Type B pancreatic cell (in vitro differentiated cells): ENCODE measurements at regions not wholly inside any gene's neighbourhood (a gene's known extent, or its start where the extent isn't known, plus 50 kb on each side); places are given as distances from the start of the nearest gene placed in this dataset.

Experiments
- DNase-seq: peaks from one replicate; pipeline ENCODE4 v3.0.0; 2021; ENCODE audit warnings: mixed read lengths; ENCODE audit not compliant: unreplicated experiment; ENCODE audit errors: extremely low spot score
- H3K27ac Mint-ChIP-seq: 2 replicates; pipeline ENCODE4 v1.8.0; 2021; ENCODE audit warnings: mild to moderate bottlenecking, mixed read lengths
- H3K27me3 Mint-ChIP-seq: 2 replicates; pipeline ENCODE4 v1.8.0; 2021; ENCODE audit warnings: mixed read lengths
- H3K36me3 Mint-ChIP-seq: 2 replicates; pipeline ENCODE4 v1.8.0; 2021; ENCODE audit warnings: mixed read lengths
- H3K4me1 Mint-ChIP-seq: one replicate; pipeline ENCODE4 v1.8.0; 2021; ENCODE audit warnings: mixed read lengths; ENCODE audit not compliant: unreplicated experiment
- H3K4me3 Mint-ChIP-seq: 2 replicates; pipeline ENCODE4 v1.8.0; 2021; ENCODE audit warnings: mild to moderate bottlenecking, mixed read lengths
- H3K9me3 Mint-ChIP-seq: 2 replicates; pipeline ENCODE4 v1.8.0; 2021; ENCODE audit warnings: mixed read lengths
- CTCF ChIP-seq: fragments of 200-600 bp; sonication (generic); conservative IDR thresholded peaks from 2 replicates; pipeline ENCODE4 v1.5.0; 2021; ENCODE audit warnings: antibody characterized with exemption, mild to moderate bottlenecking

- TF ChIP-seq CTCF = no peak
- no peak overlapping the region for H3K4me3 Mint-ChIP-seq
- no peaks in the 10 kb centered on the region for H3K27me3 Mint-ChIP-seq
- H3K4me1 Mint-ChIP-seq = peaks cover 26% of the 10 kb centered on the region
- no peak overlapping the region for H3K27ac Mint-ChIP-seq
- no peaks in the 10 kb centered on the region for H3K36me3 Mint-ChIP-seq
- H3K9me3 Mint-ChIP-seq = no peaks in the 10 kb centered on the region
- no peak for DNase-seq
Observed at GRCh38 chr13:79867254-79867653, 386.3 kb downstream of the NDFIP2 start.

GRCh38 chr13:79866436-79866835 lies 385.5 kb downstream of the NDFIP2 start:
- Mint-ChIP-seq H3K36me3 (no peaks in the 10 kb centered on the region), H3K9me3 (no peaks in the 10 kb centered on the region), H3K4me3 (no peak overlapping the region), H3K27me3 (no peaks in the 10 kb centered on the region), H3K27ac (no peak overlapping the region), H3K4me1 (peaks cover 34% of the 10 kb centered on the region)
- no peak for TF ChIP-seq CTCF
- no peak for DNase-seq

- Mint-ChIP-seq H3K36me3 (no peaks in the 10 kb centered on the region), H3K27ac (no peak overlapping the region), H3K4me3 (no peak overlapping the region), H3K9me3 (no peaks in the 10 kb centered on the region), H3K4me1 (peaks cover 22% of the 10 kb centered on the region), H3K27me3 (no peaks in the 10 kb centered on the region)
- no peak for TF ChIP-seq CTCF
- DNase-seq = no peak
Observed at GRCh38 chr13:79862515-79862914, 381.6 kb downstream of the NDFIP2 start.

GRCh38 chr13:79861731-79862130 lies 380.8 kb downstream of the NDFIP2 start:
- DNase-seq = no peak
- Mint-ChIP-seq H3K27ac (no peak overlapping the region), H3K27me3 (no peaks in the 10 kb centered on the region), H3K36me3 (no peaks in the 10 kb centered on the region), H3K4me1 (peaks cover 21% of the 10 kb centered on the region), H3K4me3 (no peak overlapping the region), H3K9me3 (no peaks in the 10 kb centered on the region)
- no peak for TF ChIP-seq CTCF

GRCh38 chr13:79860791-79861190 lies 379.8 kb downstream of the NDFIP2 start:
- no peak overlapping the region for H3K27ac Mint-ChIP-seq
- TF ChIP-seq CTCF = no peak
- H3K4me1 Mint-ChIP-seq = peaks cover 11% of the 10 kb centered on the region
- H3K27me3 Mint-ChIP-seq = no peaks in the 10 kb centered on the region
- DNase-seq = no peak
- H3K9me3 Mint-ChIP-seq = no peaks in the 10 kb centered on the region
- H3K36me3 Mint-ChIP-seq = no peaks in the 10 kb centered on the region
- H3K4me3 Mint-ChIP-seq = no peak overlapping the region

GRCh38 chr13:79859756-79860155 lies 378.8 kb downstream of the NDFIP2 start:
- TF ChIP-seq CTCF = no peak
- H3K27me3 Mint-ChIP-seq = no peaks in the 10 kb centered on the region
- H3K4me3 Mint-ChIP-seq = no peak overlapping the region
- DNase-seq = no peak
- no peaks in the 10 kb centered on the region for H3K36me3 Mint-ChIP-seq
- H3K9me3 Mint-ChIP-seq = no peaks in the 10 kb centered on the region
- H3K27ac Mint-ChIP-seq = no peak overlapping the region
- H3K4me1 Mint-ChIP-seq = peaks cover 8% of the 10 kb centered on the region
